Transverse colon (tissue), 4 donors: ENCODE measurements at regions not wholly inside any gene's neighbourhood (a gene's known extent, or its start where the extent isn't known, plus 50 kb on each side); places are given as distances from the start of the nearest gene placed in this dataset.

Source experiments
- CTCF ChIP-seq, 5 experiments: fragments of 200-600 bp in 3 of 5; fragments of 450-650 bp in 2 of 5; sonication (generic) in 3 of 5; IDR thresholded peaks; 1 replicate in 2 of 5; 2 replicates in 3 of 5; pipeline ENCODE4 v1.5.1; 2016 to 2017; ENCODE audit warnings: antibody characterized with exemption in 5 of 5, inconsistent platforms in 3 of 5, mild to moderate bottlenecking in 2 of 5, moderate library complexity in 1 of 5
- POLR2A ChIP-seq: fragments of 450-650 bp; IDR thresholded peaks from one replicate; pipeline ENCODE4 v1.6.1; 2016; ENCODE audit warnings: antibody characterized with exemption, mild to moderate bottlenecking, moderate library complexity
- POLR2AphosphoS5 ChIP-seq, 3 donors: sonication (generic); formaldehyde crosslinking; IDR thresholded peaks; one replicate each; pipeline ENCODE4 v1.6.1; 2016; ENCODE audit warnings: antibody characterized with exemption in 3 of 3

- TF ChIP-seq CTCF (IDR thresholded peaks at IDR 0.05): no peak
- no peak for TF ChIP-seq POLR2A
- TF ChIP-seq POLR2AphosphoS5 (IDR thresholded peaks at IDR 0.05): no peak
These were observed 160.2 kb upstream of the IL12B start for GRCh38 chr5:159490507-159490906.
